NCI-H69 (cell line): ENCODE measurements at regions not wholly inside any gene's neighbourhood (a gene's known extent, or its start where the extent isn't known, plus 50 kb on each side); places are given as distances from the start of the nearest gene placed in this dataset.

Experiments used
- DNase-seq: peaks from one replicate; lab custom pipeline; 2025; lab: John Stamatoyannopoulos, UW

DNA sequence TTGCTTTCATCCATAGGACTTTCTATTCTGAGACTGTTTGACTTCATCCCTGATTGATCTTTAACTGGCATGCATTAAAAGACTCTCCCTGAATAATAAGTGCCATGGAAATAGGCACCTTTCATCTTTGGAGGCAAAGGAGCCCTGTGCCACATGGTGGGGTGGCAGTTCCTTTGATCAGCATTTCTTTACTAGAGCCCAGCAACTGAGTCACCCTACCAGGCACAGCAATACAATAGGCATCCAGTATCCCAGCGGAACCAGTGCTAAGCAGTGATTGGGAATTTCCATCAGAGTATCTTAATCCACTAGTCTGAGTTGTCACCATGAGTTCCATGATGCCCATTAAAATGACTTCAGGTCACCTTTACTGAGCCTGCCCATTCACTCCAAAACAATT is 476.1 kb upstream of the MPDZ start:
- no peak for DNase-seq

GRCh38 chr9:13750639-13751038 is 471.1 kb upstream of the MPDZ start:
- DNase-seq, result peak; percentile 97

DNA sequence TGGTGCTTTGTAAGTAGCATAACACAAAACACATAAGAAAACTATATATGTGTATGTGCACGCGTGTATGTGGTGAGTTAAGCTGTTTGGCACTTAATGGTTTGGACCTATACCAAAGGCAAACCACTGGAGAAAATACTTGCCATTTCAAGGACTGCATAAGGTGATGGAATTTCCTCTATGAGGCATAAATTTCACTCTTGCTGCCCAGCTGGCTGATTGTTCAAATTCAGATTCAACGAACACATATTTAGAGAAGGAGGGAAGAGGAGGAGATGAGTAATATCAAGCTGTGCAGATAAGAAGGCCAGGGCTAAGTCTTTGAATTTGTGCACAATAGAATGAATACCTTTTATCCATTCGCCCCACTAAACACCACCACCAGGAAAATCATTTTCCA is 470.6 kb upstream of the MPDZ start:
- DNase-seq, result no peak

GRCh38 chr9:13746876-13747275 is 467.4 kb upstream of the MPDZ start:
- DNase-seq, result no peak

DNA sequence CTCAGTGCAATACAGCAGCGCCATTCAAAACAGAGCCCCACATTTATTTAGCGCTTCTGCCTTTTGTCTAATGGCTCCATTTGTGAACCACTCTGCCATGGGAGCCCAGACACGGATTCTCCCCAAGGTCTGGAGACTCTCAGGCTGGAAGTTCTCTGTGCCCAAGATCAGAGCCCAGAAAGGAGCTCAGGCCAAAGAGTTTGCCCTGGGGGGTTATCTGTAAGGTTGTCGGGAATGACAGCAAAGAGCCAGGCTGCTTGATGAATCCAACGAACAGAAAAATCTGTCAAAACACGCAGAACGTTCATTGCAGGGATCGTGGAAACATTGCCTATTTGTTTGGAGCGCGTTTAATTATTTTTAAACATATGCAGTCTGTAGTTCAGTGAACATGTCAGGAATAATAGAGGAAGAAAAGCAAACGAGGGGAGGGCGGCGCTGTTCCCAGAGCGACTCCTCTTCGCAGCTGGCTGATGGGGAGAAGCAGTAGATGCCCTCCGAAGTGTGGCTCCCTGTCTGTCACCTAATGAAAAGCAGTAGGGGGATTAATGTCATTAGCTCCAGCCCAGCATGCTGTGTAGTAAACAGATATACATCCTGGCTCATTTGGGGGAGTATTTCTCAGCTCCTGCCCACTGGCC is 464.9 kb upstream of the MPDZ start:
- DNase-seq, result no peak

DNA sequence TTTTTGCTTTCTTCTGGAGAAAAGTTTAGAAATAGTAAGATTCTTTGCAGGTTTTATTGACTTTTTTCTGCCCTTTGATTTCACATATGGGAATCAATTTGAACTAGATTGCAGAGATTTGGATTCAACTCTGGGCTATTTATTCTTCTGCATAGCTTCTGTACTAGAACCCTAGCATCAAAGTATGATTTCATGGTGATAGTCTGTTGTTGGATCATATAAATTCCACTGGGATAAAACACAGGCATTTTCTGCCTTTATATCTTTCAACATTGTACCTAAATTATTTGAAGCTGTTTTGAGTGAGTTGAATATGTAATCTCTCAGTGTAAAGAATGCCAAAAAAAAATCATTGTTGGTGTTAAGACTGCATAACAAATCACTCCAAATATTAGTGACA is 458.4 kb upstream of the MPDZ start:
- DNase-seq, result no peak

GRCh38 chr9:13735181-13735580 is 455.7 kb upstream of the MPDZ start:
- DNase-seq, result no peak

GRCh38 chr9:13734601-13735000 is 455.1 kb upstream of the MPDZ start:
- DNase-seq, result no peak

DNA sequence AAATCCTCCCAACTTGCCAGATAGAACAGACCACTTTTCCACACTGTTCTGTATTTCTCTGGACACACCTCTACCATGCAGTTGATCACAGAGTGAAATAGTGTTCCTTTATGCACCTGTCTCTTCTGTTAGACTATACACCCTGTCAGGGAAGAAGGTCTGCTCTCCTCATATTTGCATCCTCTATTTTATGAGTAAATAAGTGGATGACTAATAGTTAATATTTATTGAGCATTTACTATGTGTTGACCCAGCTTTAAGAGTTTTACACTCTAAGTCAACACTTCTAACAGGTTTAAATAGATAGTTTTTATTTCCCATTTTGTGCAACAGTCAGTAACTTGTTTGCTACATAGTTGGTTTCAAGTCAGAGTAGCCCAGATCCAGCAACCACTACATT is 452.8 kb upstream of the MPDZ start:
- DNase-seq, result no peak

DNA sequence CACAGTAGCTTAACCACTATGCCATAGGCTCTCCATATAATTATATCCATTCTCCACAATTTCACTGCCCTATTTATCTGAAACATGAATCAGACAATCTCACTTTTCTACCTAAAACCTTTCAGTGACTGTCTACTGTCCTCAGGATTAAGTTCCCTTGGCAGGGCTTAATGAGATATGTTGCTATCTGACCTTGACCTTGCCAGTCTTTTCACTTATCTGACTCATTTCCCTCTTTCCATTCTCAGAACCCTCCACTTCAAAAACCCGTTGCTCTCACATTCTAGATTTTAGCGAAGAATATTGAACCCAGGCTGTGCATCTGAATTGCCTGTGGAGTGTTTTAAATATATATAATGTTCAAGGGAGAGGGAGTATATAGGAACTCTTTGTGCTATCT is 452.1 kb upstream of the MPDZ start:
- no peak for DNase-seq

- no peak for DNase-seq
Measured at GRCh38 chr9:13729955-13730354, 450.5 kb upstream of the MPDZ start.

GRCh38 chr9:13728917-13729811 is 449.7 kb upstream of the MPDZ start:
- DNase-seq, result peak; percentile 42

GRCh38 chr9:13728131-13728530 is 448.6 kb upstream of the MPDZ start:
- DNase-seq, result peak; percentile 93

- no peak for DNase-seq
Measured at GRCh38 chr9:13726746-13727145, 447.3 kb upstream of the MPDZ start.

- DNase-seq, result no peak
Measured at GRCh38 chr9:13725516-13725915, 446.0 kb upstream of the MPDZ start.

DNA sequence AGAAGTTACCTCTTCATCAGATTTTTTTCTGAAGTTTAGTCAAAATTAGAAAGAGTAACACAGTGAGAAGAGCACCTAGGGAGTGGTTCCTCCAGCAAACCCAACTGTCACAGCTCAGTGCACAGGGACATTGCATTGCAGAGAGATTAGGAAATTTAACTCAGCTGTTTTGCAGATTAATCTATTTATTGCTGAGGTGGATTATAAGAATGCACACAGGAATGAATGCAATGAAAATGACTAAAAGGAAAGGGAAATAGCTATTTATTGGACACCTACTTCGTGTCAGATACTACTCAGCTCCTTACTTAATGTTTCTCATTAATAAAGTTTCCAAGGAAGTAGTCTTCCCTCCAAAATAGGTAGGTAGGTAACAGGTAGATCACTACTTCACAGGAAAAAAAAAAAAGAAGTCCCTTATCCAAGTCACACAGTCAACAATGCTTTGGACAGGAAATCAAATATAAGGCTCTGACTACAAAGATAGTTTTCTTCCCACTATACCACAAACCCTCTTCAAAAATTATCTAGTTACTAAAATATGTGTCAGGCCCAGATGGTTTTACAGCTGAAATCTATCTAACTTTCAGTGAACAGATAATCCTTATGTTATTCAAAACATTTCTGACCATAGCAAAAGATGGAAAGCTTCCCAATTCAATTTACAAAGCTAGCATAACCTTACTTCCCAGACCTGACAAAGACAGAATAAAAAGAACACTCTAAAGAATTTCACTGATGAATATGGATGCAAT is 442.2 kb upstream of the MPDZ start:
- DNase-seq, result no peak

- no peak for DNase-seq
Measured at GRCh38 chr9:13719981-13720676, 440.6 kb upstream of the MPDZ start.

DNA sequence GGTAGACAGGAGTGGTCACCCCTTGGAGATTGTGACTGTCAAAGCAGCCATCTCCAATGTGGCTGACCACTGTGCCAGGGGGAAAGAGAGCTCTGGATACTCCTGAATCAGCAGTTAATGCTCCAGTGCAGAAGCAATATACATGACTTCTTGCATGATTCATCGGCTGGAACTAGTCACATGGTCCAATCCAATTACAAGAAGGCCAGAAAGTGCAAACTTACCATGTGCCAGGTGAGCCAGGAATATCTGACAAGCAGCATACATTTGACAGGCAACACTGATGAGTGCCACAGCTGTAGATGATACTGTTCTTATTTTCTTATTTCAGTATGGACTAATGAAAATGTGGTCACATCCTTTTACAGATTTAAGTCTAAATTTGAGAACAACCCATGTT is 440.0 kb upstream of the MPDZ start:
- DNase-seq, result peak; percentile 34

GRCh38 chr9:13718539-13718938 is 439.0 kb upstream of the MPDZ start:
- no peak for DNase-seq

DNA sequence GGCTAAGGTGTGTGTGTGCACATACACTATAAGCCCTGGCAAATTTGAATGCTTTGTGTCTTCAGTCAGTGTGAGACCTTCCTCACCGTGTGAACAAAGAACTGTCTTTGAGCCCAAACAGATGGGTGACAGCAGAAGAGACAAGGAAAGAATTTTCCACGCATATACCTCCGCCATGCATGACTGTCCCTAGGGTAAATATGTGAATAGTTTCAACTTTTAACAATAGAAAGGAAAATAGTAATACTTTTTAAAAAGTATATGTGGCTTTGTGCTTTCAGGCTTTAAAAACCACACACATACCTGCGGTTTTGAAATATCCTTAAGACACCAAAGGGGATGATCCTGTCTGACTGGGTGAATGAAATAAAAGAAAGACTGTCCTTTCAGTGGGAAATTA is 438.6 kb upstream of the MPDZ start:
- peak; percentile 30 for DNase-seq

GRCh38 chr9:13717322-13718054 is 438.0 kb upstream of the MPDZ start:
- no peak for DNase-seq
